GM19035 (cell line): ENCODE measurements at regions not wholly inside any gene's neighbourhood (a gene's known extent, or its start where the extent isn't known, plus 50 kb on each side); places are given as distances from the start of the nearest gene placed in this dataset.
"Not testable (repeated sequence)": the region's sequence is repeated elsewhere in the genome, so short reads cannot be mapped to it uniquely, and the experiment has no call there.

Source experiments
- ATAC-seq: cut with Tn5 transposase; IDR thresholded peaks from one replicate; pipeline ENCODE4 v1.9.1; 2021; ENCODE audit not compliant: unreplicated experiment

DNA sequence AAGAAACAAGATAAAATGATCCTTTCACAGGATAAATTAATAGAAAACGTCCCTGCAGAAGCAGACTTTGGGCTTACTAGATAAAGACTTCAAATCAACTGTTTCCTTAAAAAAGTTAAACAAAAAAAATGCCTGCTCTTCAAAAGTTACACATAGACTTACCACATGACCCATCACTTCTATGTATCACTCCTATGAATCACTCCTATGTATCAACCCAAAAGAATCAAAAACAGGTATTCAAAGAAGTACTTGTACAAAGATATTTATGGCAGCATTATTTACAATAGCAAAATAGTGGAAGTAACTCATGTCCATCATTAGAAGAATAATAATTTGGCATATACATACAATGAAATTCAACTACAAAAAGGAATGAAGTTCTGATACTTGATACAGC, 56.3 kb upstream of the PRDM9 start:
- no peak for ATAC-seq

DNA sequence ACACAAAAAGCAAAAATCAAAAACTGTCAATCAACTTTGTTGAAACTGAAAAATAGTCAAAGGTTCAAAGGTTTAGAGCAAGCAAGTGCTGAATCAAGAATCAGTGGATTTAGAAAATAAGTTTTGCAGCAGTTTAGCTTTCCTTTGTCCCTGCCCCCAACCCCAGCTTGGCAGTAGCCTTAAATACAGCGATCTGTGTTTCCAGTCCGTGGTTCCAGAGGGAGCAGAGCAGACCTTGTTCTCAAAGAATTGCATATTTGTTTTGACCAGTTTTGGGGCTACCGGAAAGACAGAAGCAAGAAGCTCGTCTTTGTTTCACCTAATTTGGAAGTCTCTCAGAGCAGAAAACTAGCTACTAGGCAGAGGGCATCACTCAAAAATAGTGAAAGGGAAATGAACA, 57.2 kb upstream of the PRDM9 start:
- no peak for ATAC-seq

DNA sequence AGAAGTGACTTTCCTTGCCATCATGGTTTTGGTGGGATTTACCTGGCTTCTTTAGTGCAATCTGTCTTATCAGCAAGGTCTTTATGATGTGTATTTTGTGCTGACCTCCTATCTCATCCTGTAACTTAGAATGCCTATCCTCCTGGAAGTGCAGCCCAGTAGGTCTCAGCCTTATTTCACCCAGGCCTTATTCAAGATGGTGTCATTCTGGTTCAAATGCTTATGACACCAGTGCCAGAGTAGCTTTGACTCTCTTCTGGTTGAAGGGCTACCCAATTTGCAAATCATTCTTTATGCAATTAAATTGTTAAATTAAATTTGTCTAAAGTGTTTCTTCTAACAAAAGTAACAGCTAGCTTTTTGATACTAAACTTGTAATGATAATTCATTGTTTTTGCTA, 58.8 kb upstream of the PRDM9 start:
- ATAC-seq = no peak

DNA sequence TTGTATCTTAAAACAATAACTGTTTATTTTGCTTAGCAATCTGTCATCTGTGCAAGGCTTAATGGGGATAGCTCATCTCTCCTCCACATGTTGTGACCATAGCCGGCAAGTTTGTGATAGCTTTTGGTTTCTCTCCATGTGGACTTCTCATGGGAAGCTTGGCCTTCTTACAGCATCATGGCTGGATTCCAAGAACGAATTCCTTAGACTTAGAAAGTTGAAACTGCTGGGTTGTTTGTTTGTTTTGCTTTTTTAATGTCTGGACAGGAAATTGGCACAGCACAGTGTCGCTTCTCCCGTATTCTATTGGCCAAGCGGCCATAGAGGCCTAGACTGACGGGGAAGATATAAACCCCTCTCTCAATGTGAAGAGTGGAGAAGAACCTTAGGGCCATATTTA, 61.0 kb upstream of the PRDM9 start:
- ATAC-seq = no peak

DNA sequence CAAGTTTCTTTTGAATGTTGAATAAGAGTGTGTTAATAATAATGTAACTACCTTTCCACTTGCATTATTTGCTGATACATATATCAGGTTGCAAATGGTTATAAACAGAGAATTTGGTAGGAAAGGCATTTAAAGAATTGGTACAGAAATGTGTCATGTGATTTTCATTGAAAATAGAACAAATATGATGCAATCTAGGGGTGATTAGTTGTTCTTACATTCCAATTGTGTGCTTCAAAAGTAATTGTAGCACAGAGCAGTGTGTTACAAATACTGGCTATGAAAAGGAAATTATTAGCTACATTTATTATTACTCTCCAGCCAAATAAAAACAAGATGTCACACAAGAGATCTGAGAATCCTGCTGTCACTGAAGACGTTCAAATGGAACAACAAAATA, 61.8 kb upstream of the PRDM9 start:
- no peak for ATAC-seq

DNA sequence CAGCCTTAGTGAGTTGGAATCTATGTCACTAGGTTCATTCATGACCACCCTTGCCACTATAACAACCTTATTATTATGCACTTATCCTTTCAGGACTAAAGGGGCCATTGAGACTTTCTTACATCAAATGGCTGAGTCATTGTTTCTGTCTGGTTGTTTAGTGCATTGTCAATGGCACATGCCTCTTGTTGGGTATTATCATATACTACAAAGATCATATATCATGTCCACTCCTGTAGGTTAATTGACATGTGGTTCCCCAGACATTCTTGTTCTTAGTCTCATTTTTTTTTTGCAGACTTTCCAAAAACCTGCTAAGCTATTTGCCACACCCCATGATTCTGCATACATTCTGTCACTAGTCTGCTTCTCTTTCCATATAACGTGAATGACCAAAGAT, 66.7 kb upstream of the PRDM9 start:
- no peak for ATAC-seq

DNA sequence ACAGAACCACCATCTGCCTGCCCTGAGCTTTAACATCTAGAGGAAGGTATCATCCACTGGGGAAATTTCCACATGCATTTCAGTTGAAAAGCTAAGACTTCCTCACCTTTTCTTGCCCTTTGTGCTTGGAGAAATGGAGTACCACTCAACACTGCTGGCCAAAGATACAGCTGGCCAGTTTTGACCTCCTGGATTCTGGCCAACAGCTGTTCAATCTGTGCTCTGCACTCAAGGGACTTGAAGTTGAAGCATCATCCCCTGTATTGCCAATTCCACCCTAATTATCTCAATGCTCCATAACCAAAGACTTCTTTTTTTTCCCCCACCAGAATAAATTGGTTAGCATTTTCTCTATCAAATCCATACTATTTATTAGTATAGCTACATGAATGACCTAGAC, 70.4 kb upstream of the PRDM9 start:
- ATAC-seq = no peak

DNA sequence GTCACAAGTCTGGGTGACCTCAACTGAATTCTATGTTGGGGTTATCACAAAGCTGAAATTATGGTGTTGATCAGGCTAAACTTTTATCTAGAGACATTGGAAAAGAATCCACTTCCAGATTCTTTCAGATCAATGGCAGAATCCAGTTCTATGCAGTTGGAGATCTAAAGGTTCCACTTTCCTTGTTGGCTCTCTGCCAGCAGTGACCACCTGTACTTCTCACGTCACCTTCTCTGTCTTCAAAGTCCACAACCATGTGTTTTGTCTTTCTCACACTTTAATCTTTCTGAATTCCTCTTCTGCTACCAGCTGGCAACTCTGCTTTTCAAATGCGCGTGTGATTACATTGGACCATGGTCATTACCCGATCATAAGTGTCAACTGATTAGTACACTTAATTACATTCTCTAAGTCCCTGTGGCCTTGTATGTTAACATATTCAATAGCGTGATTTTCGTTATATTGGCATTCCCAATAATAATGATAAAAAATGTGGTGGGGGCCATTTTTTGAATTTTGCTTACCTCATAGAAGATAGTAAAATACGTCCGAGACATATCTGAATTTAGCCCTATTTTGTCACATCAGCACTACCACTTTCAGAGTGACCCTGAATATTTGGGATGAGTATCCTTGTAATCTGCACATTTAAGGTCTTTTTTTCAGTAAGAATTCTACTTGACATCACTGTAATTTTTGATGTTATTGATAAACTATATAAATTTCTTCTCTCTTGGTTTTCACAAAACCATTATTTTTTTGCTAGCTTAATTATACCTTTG, 73.7 kb upstream of the PRDM9 start:
- ATAC-seq = no peak

DNA sequence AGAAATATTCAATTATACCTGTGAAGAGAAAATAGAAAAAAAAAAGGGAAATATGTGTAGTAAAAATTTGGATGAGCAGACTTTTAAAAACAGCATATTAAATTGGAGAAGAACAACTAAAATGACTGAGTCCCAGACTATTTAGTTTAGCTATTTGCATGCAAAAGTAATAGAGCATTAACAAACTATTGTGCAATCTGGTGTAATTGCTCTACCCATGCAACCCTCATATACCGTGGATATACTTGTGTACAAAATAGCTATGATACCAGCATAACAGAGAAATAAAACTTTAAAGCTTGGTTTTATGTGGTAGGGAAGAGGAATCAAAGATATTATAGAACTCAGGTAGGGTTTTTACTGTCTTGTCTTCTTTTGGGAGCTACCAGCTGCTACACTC, 78.7 kb upstream of the PRDM9 start:
- no peak for ATAC-seq

DNA sequence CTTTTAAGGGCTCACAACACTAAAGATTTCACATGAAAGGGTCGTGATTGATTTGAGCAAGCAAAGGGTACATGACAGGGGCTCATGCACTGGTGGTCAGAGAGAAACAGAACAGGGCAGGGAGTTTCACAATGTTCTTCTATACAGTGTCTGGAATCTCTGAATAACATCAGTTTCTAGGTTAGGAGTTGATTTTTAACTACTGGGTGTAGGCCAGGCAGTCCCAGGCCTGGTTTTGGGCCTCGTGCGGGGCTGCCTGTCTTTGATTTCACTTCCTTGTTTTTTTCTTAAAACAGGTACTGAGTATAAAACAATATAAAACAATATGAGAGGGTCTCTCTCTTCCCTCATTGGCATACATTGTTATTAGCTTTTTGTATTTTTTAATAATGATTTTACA, 87.2 kb upstream of the PRDM9 start:
- not testable (repeated sequence) for ATAC-seq

DNA sequence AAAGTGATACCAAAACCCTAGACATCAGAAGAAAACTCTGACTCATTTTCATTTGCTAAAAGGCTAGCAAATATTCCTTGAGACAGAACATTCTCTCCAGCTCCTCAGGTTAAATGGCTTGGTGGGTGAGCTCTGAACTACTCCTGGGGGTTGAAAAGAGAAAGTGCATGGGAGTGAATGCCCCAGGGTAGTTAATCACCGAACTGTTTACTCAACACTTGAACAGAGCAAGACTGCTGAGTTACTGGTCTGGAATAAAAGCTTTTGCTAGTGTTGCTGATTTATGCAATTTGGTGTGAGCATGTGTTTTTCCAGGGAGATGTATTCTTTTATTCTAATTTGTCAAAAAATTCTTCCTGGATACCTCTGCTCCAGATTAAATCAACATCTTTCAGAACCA, 88.3 kb upstream of the PRDM9 start:
- ATAC-seq = no peak

DNA sequence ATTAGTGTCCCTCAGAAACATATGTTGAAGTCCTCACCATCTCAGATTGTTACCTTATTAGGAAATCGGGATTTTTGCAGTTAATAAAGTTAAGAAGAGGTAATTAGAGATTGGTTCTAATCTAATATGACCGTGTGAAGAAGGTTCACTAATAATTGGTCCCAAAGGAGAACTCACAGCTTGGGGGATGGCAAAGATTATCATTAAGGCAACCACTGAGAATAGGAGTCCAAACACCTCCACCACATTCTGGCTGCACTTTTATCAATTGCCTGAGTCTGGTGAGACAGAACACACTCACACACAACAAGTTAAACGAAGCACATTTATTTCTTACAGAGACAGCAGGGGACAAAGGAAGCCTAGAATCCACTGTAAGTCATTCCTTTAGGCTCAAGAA, 94.9 kb upstream of the PRDM9 start:
- no peak for ATAC-seq

DNA sequence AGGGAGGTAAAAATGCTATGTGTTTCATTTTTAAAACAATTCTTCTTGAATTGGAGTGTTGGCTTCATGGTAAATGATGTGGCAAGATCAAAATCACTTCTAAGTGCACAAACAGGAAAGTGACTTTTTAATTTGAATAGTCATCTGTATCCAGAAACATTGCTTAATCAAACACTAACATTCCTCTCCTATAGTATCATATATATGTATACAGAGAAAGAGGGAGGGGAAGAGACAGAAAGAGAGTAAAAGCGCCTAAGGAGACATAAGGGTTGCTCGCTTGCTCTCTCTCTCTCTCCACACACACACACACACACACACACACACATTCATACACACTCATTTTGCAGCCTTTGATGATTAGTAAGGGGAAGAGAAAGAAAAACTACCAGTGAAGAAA, 95.4 kb upstream of the PRDM9 start:
- no peak for ATAC-seq

DNA sequence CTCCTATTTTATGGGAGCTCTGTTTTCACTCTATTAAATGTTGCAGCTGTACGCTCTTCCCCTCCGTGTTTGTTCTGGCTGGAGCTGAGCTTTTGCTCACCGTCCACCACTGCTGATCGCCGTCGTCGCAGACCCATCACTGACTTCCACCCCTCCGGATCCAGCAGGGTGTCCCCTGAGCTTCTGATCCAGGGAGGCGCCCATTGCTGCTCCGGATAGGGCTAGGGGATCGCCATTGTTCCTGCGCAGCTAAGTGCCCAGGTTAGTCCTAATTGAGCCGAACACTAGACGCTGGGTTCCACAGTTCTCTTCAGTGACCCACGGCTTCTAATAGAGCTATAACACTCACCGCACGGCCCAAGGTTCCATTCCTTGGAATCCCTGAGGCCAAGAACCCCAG, 96.2 kb upstream of the PRDM9 start:
- ATAC-seq = no peak

DNA sequence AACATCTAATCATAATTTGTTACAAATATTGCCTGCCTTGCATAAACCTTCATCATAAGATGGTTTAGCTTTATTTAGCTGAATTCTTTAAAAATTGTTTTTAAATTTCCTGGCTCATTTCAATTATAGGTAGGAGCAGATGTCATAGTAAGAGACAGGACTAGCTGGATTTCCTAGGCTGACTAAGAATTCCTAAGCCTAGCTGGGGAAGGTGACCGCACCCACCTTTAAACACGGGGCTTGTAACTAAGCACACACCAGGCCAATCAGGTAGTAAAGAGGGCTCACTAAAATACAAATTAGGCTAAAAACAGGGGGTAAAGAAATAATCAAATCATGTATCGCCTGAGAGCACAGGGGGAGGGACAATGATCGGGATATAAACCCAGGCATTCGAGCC, 96.6 kb upstream of the PRDM9 start:
- ATAC-seq = not testable (repeated sequence)

DNA sequence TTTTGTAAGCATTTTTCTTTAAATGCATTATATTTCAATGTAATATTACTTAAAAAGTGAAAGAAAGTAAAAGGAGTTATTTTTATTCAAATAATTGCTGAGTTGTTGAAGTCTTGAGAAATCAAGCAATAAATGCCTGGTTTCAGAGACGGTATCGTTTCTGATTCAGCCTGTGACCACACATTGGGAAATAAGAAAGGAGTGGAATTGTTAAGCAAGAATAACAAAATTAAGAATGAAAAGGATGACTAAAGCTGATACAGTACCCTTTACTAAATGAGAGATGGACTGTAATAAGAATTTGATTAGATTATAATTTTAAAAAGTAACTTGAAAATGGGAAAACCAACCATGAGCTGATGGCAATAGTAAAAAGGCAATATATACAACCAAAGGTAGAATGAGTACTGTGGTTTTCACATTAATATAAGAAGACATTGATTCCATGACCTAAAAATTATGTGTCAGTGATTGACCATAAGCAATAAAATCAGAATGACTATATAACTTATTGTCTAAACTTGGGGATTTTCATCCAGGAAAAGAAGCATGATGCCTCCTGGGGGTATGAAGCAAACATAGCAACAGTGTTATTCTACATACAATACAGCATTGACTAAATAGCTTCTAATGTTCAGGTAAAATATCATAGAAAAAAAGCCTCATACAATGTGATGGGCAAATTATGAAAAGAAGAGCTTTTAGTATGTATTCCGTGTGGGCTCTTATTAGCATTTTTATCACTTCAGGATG, 101.9 kb upstream of the PRDM9 start:
- no peak for ATAC-seq

DNA sequence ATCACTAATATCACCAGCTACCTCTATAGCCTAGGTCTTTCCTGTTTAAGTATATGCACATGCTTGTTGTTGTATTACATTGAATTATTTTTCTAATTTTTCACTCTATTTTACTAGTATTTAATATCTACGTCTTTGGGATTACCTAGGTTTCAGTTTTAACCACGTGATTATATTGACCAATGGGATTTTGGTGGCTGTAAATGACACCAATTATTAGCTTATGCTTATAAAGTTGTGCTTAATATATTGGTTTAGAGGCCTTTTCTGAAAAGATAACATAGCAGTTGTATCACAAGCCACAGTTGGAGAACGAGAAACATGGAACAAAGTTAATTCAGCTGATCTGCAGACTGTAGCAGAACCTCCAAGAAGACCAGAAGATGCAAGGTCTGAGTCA, 104.8 kb upstream of the PRDM9 start:
- no peak for ATAC-seq

DNA sequence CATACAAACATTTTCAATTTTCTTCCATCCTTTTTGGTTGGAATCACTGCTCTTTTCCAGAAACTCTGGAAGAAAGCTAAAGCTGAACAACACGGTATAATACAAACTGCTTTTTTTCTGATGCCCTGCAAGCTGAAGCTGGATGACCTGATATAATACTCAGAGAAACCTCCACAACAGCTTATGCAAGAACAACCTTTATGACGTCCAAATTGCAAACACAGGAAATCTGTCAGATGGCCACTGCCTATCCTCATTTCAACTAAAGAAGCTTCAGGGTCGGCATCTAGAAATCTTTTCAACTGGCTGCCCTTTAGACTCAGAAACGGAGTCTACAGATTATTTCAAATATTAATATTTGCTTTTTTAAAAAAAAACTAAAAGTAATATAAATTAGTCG, 106.5 kb upstream of the PRDM9 start:
- no peak for ATAC-seq

DNA sequence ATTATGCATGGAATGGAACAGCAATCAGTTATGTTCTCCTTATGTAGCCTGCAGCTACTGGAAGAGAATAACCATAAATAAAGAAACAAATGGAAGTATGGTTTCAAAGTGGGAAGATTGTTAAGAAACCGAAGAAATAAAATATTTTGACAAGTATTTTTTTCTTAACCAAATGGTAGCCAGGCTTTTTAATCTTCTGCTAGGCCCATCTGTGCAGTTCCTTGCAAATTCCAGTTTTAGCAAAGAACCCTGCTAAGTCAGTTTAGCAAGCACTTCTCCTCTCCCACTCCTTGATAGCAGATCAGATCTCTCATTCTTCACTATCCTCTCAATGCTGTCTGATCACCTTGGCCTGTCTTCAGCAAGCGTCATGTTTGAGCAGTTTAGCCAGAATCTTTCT, 111.1 kb upstream of the PRDM9 start:
- ATAC-seq = no peak

DNA sequence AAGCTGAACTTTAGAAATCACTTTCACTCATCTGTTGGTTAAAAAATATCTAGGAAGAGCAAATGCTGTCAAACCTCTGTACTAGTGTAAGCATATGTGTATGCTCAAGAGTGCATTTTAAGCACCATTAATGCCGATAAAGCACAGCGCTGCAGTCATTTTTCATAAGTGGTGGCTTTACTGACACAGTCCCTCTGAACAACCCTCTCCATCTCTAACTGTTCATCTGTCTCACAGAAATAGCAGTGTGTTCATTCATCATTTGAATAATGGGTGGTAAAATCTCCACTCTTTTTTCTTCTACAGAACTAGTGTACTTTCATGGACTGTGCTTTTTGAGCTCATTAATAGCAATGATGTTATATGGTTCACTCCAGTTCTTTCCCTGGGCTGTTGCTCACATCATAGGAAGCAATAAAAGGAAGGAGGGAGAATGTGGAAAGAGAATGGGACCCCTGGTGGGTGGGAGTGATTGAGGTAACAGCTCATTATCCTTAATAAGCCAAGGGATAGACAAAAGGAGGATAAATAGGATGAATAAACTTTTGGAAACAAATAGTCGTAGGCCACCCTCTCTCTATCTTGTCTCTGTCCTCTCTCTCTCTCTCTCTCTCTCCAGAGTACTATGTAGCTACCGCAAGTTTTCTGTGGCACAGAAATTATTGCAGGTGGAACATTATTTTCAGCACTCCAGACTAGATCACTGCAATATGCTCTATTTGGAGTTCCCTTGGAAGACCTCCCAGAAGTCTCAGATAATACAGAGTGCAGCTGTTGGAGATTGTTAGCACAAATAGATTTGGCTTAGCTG, 117.9 kb upstream of the PRDM9 start:
- ATAC-seq = no peak

DNA sequence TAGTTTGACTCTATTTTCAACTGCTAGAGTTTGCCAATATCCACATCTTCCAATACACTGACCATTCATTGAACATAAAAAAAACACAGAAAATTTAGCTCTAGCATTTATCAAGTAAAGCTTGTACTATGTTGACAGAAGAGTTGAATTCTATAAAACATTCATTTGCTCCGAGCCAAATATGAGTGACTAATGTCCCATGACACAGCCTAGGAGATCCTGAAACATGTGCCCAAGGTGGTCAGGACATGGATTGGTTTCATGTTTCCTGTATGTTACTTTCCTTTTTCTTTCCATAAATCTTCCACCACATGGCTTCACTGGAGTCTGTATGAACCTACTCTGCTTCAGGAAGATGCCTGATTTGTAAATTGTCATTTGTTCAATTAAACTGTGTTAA, 122.4 kb upstream of the PRDM9 start:
- no peak for ATAC-seq

DNA sequence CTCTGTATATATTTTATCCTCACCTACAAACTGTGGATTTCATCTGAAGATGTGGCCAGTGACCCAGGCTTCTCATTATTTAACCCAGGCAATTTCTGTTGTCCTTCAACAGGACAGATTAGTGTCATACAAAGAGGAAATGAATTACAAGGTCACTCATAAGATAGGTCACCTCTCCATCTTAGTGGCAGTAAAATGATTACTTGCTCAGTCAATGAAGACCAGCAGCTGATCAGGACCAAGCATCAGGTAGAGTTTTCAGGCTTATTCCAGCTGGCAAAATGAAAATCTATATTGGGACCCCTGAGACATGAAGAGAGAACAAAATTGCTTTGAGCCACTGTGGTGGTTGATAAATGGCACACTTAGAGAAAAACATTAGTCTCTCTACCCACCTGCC, 135.2 kb upstream of the PRDM9 start:
- ATAC-seq = no peak
